Vagina (tissue), 2 donors: ENCODE measurements at regions not wholly inside any gene's neighbourhood (a gene's known extent, or its start where the extent isn't known, plus 50 kb on each side); places are given as distances from the start of the nearest gene placed in this dataset.

Experiments
- DNase-seq, 2 donors: peaks; one replicate each; pipeline ENCODE4 v3.0.0-alpha.2; 2017; ENCODE audit errors: extremely low spot score in 2 of 2
- H3K27ac ChIP-seq: fragments of 200-600 bp; sonication (generic); one replicate; pipeline ENCODE4 v1.5.1; 2019
- H3K27me3 ChIP-seq: fragments of 200-600 bp; sonication (generic); one replicate; pipeline ENCODE4 v1.5.1; 2019
- H3K36me3 ChIP-seq, 2 donors: fragments of 200-600 bp; sonication (generic); one replicate each; pipeline ENCODE4 v1.5.1; 2017 to 2019
- H3K4me1 ChIP-seq: fragments of 200-600 bp; sonication (generic); one replicate; pipeline ENCODE4 v1.5.1; 2019
- H3K4me3 ChIP-seq, 2 donors: fragments of 200-600 bp; sonication (generic); 1 replicate in 1 of 2; 2 replicates in 1 of 2; pipeline ENCODE4 v1.5.1; 2016 to 2019
- H3K9me3 ChIP-seq: fragments of 200-600 bp; sonication (generic); one replicate; pipeline ENCODE4 v1.5.1; 2019
- CTCF ChIP-seq, 3 experiments: fragments of 450-650 bp in 2 of 3; fragments of 200-600 bp in 1 of 3; sonication (generic) in 1 of 3; IDR thresholded peaks; one replicate each; pipeline ENCODE4 v1.5.1; 2017 to 2019; ENCODE audit warnings: antibody characterized with exemption in 3 of 3, mild to moderate bottlenecking in 2 of 3, moderate library complexity in 2 of 3
- POLR2A ChIP-seq, 2 donors: fragments of 450-650 bp; IDR thresholded peaks; one replicate each; pipeline ENCODE4 v1.6.1; 2017; ENCODE audit warnings: antibody characterized with exemption in 2 of 2, mild to moderate bottlenecking in 2 of 2, moderate library complexity in 2 of 2
- POLR2AphosphoS5 ChIP-seq, 2 donors: sonication (generic); formaldehyde crosslinking; IDR thresholded peaks; one replicate each; pipeline ENCODE4 v1.9.0; 2017; ENCODE audit warnings: antibody characterized with exemption in 2 of 2, mild to moderate bottlenecking in 2 of 2, low read depth in 1 of 2; ENCODE audit not compliant: insufficient read depth in 1 of 2
- intact Hi-C: fragments of 100-400 bp; cut with DNase I; formaldehyde crosslinking; loops from one replicate; pipeline ENCODE4 v1.15.1; 2023

GRCh38 chr6:4620284-4621151, 155.7 kb upstream of the CDYL start:
- H3K27me3 ChIP-seq: no peaks in the 10 kb centered on the region
- no peak for DNase-seq
- H3K36me3 ChIP-seq: no peaks in the 10 kb centered on the region
- H3K4me3 ChIP-seq: no peak overlapping the region
- intact Hi-C loops: no loop called here
- H3K27ac ChIP-seq: no peak overlapping the region
- no peaks in the 10 kb centered on the region for H3K9me3 ChIP-seq
- H3K4me1 ChIP-seq: no peaks in the 10 kb centered on the region
- TF ChIP-seq POLR2A (IDR thresholded peaks at IDR 0.05): no peak
- TF ChIP-seq CTCF (IDR thresholded peaks at IDR 0.05): no peak
- TF ChIP-seq POLR2AphosphoS5 (IDR thresholded peaks at IDR 0.05; ENCODE audit: insufficient read depth in 1 of 2, low read depth in 1 of 2): no peak

- Histone ChIP-seq H3K36me3 (no peaks in the 10 kb centered on the region), H3K27me3 (no peaks in the 10 kb centered on the region), H3K4me3 (no peak overlapping the region), H3K4me1 (peaks cover 24% of the 10 kb centered on the region), H3K27ac (no peak overlapping the region), H3K9me3 (no peaks in the 10 kb centered on the region)
- intact Hi-C loops: loop anchor here (10.0 kb wide), 1 partner anchor 262 kb away; no protein-coding TSS in a partner anchor
- DNase-seq: no peak
- TF ChIP-seq CTCF (IDR thresholded peaks at IDR 0.05) (no peak), POLR2AphosphoS5 (IDR thresholded peaks at IDR 0.05; ENCODE audit: insufficient read depth in 1 of 2, low read depth in 1 of 2) (no peak)
Measured at GRCh38 chr6:4616311-4616710, 159.9 kb upstream of the CDYL start.

- H3K4me1 ChIP-seq: peaks cover 28% of the 10 kb centered on the region
- no peak overlapping the region for H3K27ac ChIP-seq
- no peaks in the 10 kb centered on the region for H3K9me3 ChIP-seq
- H3K27me3 ChIP-seq: no peaks in the 10 kb centered on the region
- no peak for DNase-seq
- intact Hi-C loops: loop anchor here (10.0 kb wide), 1 partner anchor 261 kb away; no protein-coding TSS in a partner anchor
- no peaks in the 10 kb centered on the region for H3K36me3 ChIP-seq
- TF ChIP-seq CTCF (IDR thresholded peaks at IDR 0.05) (no peak), POLR2AphosphoS5 (IDR thresholded peaks at IDR 0.05; ENCODE audit: insufficient read depth in 1 of 2, low read depth in 1 of 2) (no peak), POLR2A (IDR thresholded peaks at IDR 0.05) (no peak)
- no peak overlapping the region for H3K4me3 ChIP-seq
Measured at GRCh38 chr6:4615891-4616290, 160.3 kb upstream of the CDYL start.

- DNase-seq: no peak
- Histone ChIP-seq H3K4me3 (no peak overlapping the region), H3K9me3 (no peaks in the 10 kb centered on the region), H3K4me1 (peaks cover 35% of the 10 kb centered on the region), H3K27me3 (no peaks in the 10 kb centered on the region), H3K27ac (no peak overlapping the region), H3K36me3 (no peaks in the 10 kb centered on the region)
- no peak for TF ChIP-seq CTCF (IDR thresholded peaks at IDR 0.05)
- TF ChIP-seq POLR2AphosphoS5 (IDR thresholded peaks at IDR 0.05; ENCODE audit: insufficient read depth in 1 of 2, low read depth in 1 of 2): no peak
- TF ChIP-seq POLR2A (IDR thresholded peaks at IDR 0.05): no peak
- intact Hi-C loops: loop anchor here (10.0 kb wide), 1 partner anchor 260 kb away; no protein-coding TSS in a partner anchor
Measured at GRCh38 chr6:4615231-4615630, 161.0 kb upstream of the CDYL start.

- DNase-seq: no peak
- Histone ChIP-seq H3K4me3 (no peak overlapping the region), H3K27me3 (no peaks in the 10 kb centered on the region), H3K9me3 (no peaks in the 10 kb centered on the region), H3K4me1 (peaks cover 41% of the 10 kb centered on the region), H3K27ac (no peak overlapping the region), H3K36me3 (no peaks in the 10 kb centered on the region)
- TF ChIP-seq CTCF (IDR thresholded peaks at IDR 0.05) (no peak), POLR2AphosphoS5 (IDR thresholded peaks at IDR 0.05; ENCODE audit: insufficient read depth in 1 of 2, low read depth in 1 of 2) (no peak), POLR2A (IDR thresholded peaks at IDR 0.05) (no peak)
- intact Hi-C loops: loop anchor here (10.0 kb wide), 1 partner anchor 260 kb away; no protein-coding TSS in a partner anchor
Measured at GRCh38 chr6:4614637-4615036, 161.6 kb upstream of the CDYL start.
